ENCODE measurements at regions not wholly inside any gene's neighbourhood (a gene's known extent, or its start where the extent isn't known, plus 50 kb on each side); places are given as distances from the start of the nearest gene placed in this dataset.

DNA sequence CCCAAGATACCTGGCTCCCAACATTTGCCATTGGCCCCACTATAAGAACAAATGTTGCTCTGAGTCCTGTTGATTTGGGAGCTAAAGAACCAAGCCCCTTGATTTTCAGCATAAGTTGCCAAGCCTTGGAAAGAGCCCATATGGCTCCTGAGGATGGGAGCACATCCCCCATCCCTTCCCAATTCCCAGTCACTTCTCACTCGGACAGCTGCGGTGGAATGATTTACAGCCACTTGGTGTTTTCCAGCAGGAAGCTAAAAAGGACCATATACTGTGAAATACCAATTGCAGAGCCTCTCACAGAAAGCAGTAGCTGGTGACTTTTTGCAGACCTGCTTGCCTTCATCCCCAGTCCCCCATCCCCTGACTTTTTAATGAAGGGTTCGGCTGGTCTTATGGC, 524.6 kb downstream of the GRIN2A start:
- no peaks in the 10 kb centered on the region for H3K9me3 ChIP-seq
- TF ChIP-seq POLR2A (IDR thresholded peaks at IDR 0.05) (no peak), EP300 (IDR thresholded peaks at IDR 0.05) (no peak), POLR2AphosphoS5 (IDR thresholded peaks at IDR 0.05) (no peak)
- TF ChIP-seq, protein P1, sequence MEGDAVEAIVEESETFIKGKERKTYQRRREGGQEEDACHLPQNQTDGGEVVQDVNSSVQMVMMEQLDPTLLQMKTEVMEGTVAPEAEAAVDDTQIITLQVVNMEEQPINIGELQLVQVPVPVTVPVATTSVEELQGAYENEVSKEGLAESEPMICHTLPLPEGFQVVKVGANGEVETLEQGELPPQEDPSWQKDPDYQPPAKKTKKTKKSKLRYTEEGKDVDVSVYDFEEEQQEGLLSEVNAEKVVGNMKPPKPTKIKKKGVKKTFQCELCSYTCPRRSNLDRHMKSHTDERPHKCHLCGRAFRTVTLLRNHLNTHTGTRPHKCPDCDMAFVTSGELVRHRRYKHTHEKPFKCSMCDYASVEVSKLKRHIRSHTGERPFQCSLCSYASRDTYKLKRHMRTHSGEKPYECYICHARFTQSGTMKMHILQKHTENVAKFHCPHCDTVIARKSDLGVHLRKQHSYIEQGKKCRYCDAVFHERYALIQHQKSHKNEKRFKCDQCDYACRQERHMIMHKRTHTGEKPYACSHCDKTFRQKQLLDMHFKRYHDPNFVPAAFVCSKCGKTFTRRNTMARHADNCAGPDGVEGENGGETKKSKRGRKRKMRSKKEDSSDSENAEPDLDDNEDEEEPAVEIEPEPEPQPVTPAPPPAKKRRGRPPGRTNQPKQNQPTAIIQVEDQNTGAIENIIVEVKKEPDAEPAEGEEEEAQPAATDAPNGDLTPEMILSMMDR (IDR thresholded peaks at IDR 0.05): no peak
- H3K27ac ChIP-seq: no peak overlapping the region
- H3K36me3 ChIP-seq: no peaks in the 10 kb centered on the region
- no peak overlapping the region for H3K4me3 ChIP-seq
- peaks cover 0 to 3% (median 0%) of the 10 kb centered on the region in 3 donors for H3K27me3 ChIP-seq
- DNase-seq: no peak
- no peaks in the 10 kb centered on the region for H3K4me1 ChIP-seq
- intact Hi-C loops (cut with DNase I): no loop called here
- 11 to 69% methylated on average over 3 of the region's 3 CpGs for WGBS, 2 donors

DNA sequence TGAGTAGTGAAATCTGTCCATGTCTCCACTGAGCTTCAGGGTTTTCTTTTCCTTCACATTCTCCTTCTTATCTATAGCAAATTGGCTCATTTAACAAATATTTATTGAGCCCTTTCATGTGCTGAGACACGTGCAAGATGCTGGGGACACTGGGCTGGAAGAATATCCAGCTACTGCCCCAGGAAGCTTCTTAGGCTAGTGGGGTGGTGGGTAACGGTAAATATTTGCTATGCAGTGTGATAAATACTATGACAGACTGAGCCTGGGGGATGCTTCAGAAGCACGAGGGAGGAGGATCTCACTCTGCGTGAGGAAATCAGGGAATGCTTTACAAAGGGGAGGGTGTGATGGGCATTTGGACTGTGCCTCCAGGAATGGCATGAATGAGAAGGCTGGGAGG, 524.1 kb downstream of the GRIN2A start:
- no peaks in the 10 kb centered on the region for H3K9me3 ChIP-seq
- intact Hi-C loops (cut with DNase I): no loop called here
- H3K27ac ChIP-seq: no peak overlapping the region
- no peak for TF ChIP-seq EP300 (IDR thresholded peaks at IDR 0.05)
- no peak for TF ChIP-seq POLR2AphosphoS5 (IDR thresholded peaks at IDR 0.05)
- no peak for TF ChIP-seq POLR2A (IDR thresholded peaks at IDR 0.05)
- TF ChIP-seq, protein P1 (IDR thresholded peaks at IDR 0.05): no peak
- no peaks in the 10 kb centered on the region for H3K4me1 ChIP-seq
- H3K4me3 ChIP-seq: no peak overlapping the region
- 25 to 59% methylated on average over 4 of the region's 4 CpGs for WGBS, 2 donors
- H3K36me3 ChIP-seq: no peaks in the 10 kb centered on the region
- peaks cover 0 to 3% (median 0%) of the 10 kb centered on the region in 3 donors for H3K27me3 ChIP-seq
- no peak for DNase-seq

DNA sequence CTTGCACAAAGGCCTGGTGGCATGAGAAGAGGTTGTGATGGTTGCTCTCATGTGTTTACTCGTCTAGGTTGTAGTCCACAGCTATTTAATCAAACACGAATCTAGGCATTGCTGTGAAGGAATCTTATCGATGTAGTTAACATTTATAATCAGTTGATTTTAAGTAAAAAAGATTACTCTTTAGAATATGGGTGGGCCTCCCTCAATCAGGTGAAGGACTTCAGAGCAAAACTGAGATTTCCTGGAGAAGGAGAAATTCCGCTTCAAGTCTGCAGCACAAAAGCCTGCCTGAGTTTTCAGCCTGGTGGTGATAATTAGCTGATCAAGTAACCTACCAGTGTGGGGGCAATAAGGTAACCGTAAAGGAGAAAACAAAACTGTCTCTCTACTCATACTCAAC, 523.6 kb downstream of the GRIN2A start:
- WGBS, 2 donors: 82 to 85% methylated on average over 5 of the region's 5 CpGs
- intact Hi-C loops (cut with DNase I): no loop called here
- H3K36me3 ChIP-seq: no peaks in the 10 kb centered on the region
- H3K27me3 ChIP-seq: peaks cover 0 to 3% (median 0%) of the 10 kb centered on the region in 3 donors
- H3K9me3 ChIP-seq: no peaks in the 10 kb centered on the region
- no peak overlapping the region for H3K4me3 ChIP-seq
- H3K27ac ChIP-seq: no peak overlapping the region
- TF ChIP-seq POLR2A (IDR thresholded peaks at IDR 0.05) (no peak), POLR2AphosphoS5 (IDR thresholded peaks at IDR 0.05) (no peak), EP300 (IDR thresholded peaks at IDR 0.05) (no peak)
- TF ChIP-seq, protein P1 (IDR thresholded peaks at IDR 0.05): no peak
- no peaks in the 10 kb centered on the region for H3K4me1 ChIP-seq
- DNase-seq: no peak

DNA sequence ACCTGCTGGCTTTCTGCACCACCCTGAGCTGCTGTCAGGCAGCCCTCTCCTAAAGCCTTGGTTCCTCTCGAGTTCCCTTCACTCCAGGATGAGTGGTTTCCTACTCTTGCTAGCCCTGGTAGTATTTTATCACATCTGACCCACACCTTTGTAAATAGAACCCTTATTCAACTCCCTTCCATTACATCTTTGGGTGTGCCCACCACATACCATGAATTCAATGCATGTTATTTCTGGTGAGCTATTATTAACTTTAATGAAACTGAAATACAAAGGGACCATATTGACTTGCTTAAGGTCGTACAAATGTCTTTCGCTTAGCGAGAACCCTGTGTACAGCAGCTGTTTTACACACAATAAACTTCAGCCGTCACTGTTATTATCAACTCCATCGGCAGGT, 521.3 kb downstream of the GRIN2A start:
- WGBS, 2 donors: 30 to 65% methylated on average over 6 of the region's 6 CpGs

More for the DNA sequence above, 521.3 kb downstream of the GRIN2A start:
- Histone ChIP-seq H3K9me3 (no peaks in the 10 kb centered on the region), H3K36me3 (no peaks in the 10 kb centered on the region), H3K4me1 (no peaks in the 10 kb centered on the region), H3K27me3 (peaks cover 0 to 3% (median 0%) of the 10 kb centered on the region in 3 donors), H3K4me3 (no peak overlapping the region), H3K27ac (no peak overlapping the region)
- DNase-seq: no peak
- TF ChIP-seq POLR2A (IDR thresholded peaks at IDR 0.05) (no peak), POLR2AphosphoS5 (IDR thresholded peaks at IDR 0.05) (no peak), EP300 (IDR thresholded peaks at IDR 0.05) (no peak)
- TF ChIP-seq, protein P1 (IDR thresholded peaks at IDR 0.05): no peak
- intact Hi-C loops (cut with DNase I): no loop called here

All from sigmoid colon (tissue), 6 donors.